Esophagus muscularis mucosa (tissue), 4 donors: ENCODE measurements at regions not wholly inside any gene's neighbourhood (a gene's known extent, or its start where the extent isn't known, plus 50 kb on each side); places are given as distances from the start of the nearest gene placed in this dataset.

ENCODE experiments used
- CTCF ChIP-seq, 3 experiments: fragments of 200-600 bp in 2 of 3; fragments of 450-650 bp in 1 of 3; sonication (generic) in 2 of 3; IDR thresholded peaks; one replicate each; pipeline ENCODE4 v1.5.1; 2017 to 2019; ENCODE audit warnings: antibody characterized with exemption in 3 of 3, mild to moderate bottlenecking in 2 of 3, moderate library complexity in 1 of 3
- EP300 ChIP-seq: sonication (generic); formaldehyde crosslinking; IDR thresholded peaks from one replicate; pipeline ENCODE4 v1.6.1; 2017; ENCODE audit warnings: antibody characterized with exemption
- POLR2A ChIP-seq: fragments of 450-650 bp; IDR thresholded peaks from one replicate; pipeline ENCODE4 v1.6.1; 2017; ENCODE audit warnings: antibody characterized with exemption, moderate library complexity, mild to moderate bottlenecking, low read depth
- POLR2AphosphoS5 ChIP-seq, 2 donors: sonication (generic); formaldehyde crosslinking; IDR thresholded peaks; one replicate each; pipeline ENCODE4 v1.6.1; 2017; ENCODE audit warnings: antibody characterized with exemption in 2 of 2

GRCh38 chr5:168176941-168177340 lies 114.5 kb upstream of the WWC1 start:
- TF ChIP-seq CTCF (IDR thresholded peaks at IDR 0.05) = no peak
- TF ChIP-seq POLR2AphosphoS5 (IDR thresholded peaks at IDR 0.05) = no peak
- TF ChIP-seq POLR2A = no peak
- no peak for TF ChIP-seq EP300
